Common myeloid progenitor, CD34-positive (primary cell): ENCODE measurements at regions not wholly inside any gene's neighbourhood (a gene's known extent, or its start where the extent isn't known, plus 50 kb on each side); places are given as distances from the start of the nearest gene placed in this dataset.
"Not testable (repeated sequence)": the region's sequence is repeated elsewhere in the genome, so short reads cannot be mapped to it uniquely, and the experiment has no call there.

Experiments used
- CTCF ChIA-PET: fragments of 350-600 bp; sonication (Branson Sonifier 250); formaldehyde crosslinking; loops from one replicate; lab custom pipeline; 2021; ENCODE audit warnings: antibody characterized with exemption; lab: Charles Lee
- POLR2A ChIA-PET: fragments of 350-600 bp; sonication (Branson Sonifier 250); formaldehyde crosslinking; loops from one replicate; lab custom pipeline; 2021; ENCODE audit warnings: antibody characterized with exemption; lab: Charles Lee
- DNase-seq, 3 donors: peaks; one replicate each; pipeline versions ENCODE4 v3.0.0 to v3.0.0-alpha.2; 2013
- H3K27ac ChIP-seq, 2 experiments: 1 replicate in 1 of 2; 2 replicates in 1 of 2; pipeline ENCODE4 v1.7.0; 2013; ENCODE audit warnings: inconsistent platforms in 2 of 2, low read length in 2 of 2, mild to moderate bottlenecking in 2 of 2, low read depth in 1 of 2, moderate library complexity in 1 of 2; ENCODE audit not compliant: severe bottlenecking in 2 of 2, insufficient read depth in 1 of 2, poor library complexity in 1 of 2
- H3K27me3 ChIP-seq, 5 experiments: replicated peaks in 2 of 5; 1 replicate in 3 of 5; 2 replicates in 2 of 5; pipeline versions ENCODE4 v1.6.1 to v1.7.0; 2013; ENCODE audit warnings: low read length in 4 of 5, mild to moderate bottlenecking in 2 of 5, moderate library complexity in 2 of 5, inconsistent platforms in 1 of 5; ENCODE audit not compliant: insufficient read depth in 5 of 5, control insufficient read depth in 4 of 5
- H3K36me3 ChIP-seq, 4 experiments: 1 replicate in 2 of 4; 2 replicates in 2 of 4; pipeline versions ENCODE4 v1.6.1 to v1.7.0; 2013; ENCODE audit warnings: low read length in 3 of 4, control low read depth in 1 of 4, mild to moderate bottlenecking in 1 of 4; ENCODE audit not compliant: control insufficient read depth in 4 of 4, insufficient read depth in 4 of 4
- H3K4me1 ChIP-seq, 4 experiments: 1 replicate in 3 of 4; 2 replicates in 1 of 4; pipeline versions ENCODE4 v1.6.1 to v1.7.1; 2013; ENCODE audit warnings: low read length in 3 of 4, mild to moderate bottlenecking in 3 of 4, control low read depth in 1 of 4, inconsistent platforms in 1 of 4, moderate library complexity in 1 of 4; ENCODE audit not compliant: control insufficient read depth in 4 of 4, insufficient read depth in 4 of 4; ENCODE audit errors: control extremely low read depth in 1 of 4
- H3K4me3 ChIP-seq, 7 experiments: 1 replicate in 4 of 7; 2 replicates in 3 of 7; pipeline versions ENCODE4 v1.5.1 to v1.7.0; 2013; ENCODE audit warnings: mild to moderate bottlenecking in 7 of 7, low read length in 6 of 7, moderate library complexity in 6 of 7, inconsistent platforms in 2 of 7, low read depth in 2 of 7, control low read depth in 1 of 7; ENCODE audit not compliant: insufficient read depth in 4 of 7, control insufficient read depth in 1 of 7; ENCODE audit errors: extremely low read depth in 1 of 7
- H3K9me3 ChIP-seq, 5 experiments: 1 replicate in 4 of 5; 2 replicates in 1 of 5; pipeline versions ENCODE4 v1.6.1 to v1.7.1; 2013; ENCODE audit warnings: low read length in 4 of 5, mild to moderate bottlenecking in 2 of 5, inconsistent platforms in 1 of 5, low read depth in 1 of 5, moderate library complexity in 1 of 5; ENCODE audit not compliant: control insufficient read depth in 4 of 5, insufficient read depth in 2 of 5; ENCODE audit errors: control extremely low read depth in 1 of 5
- WGBS: methylation state at CpG from one replicate; pipeline ENCODE4 v1.1.5; 2013; ENCODE audit not compliant: insufficient coverage; 5-methylcytosine and 5-hydroxymethylcytosine counted together

DNA sequence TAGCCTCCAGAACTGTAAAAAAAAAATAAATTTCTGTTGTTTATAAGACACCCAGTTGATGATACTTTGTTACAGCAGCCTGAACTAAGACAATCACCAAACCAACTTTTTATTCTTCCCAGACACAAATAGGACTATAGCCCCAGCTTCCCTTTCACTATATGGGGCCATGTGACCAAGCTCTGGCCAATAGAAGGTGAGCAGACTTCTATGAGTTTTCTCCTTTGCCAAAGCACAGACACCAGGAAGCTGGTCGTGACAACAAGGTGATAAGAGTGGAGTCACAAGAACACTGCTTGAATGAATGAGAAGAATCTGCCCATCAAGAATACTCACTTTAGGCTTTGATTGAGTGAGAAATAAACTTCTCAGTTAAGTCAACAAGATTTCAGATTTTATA lies 217.7 kb downstream of the DEPDC1B start:
- no peaks in the 10 kb centered on the region for H3K27me3 ChIP-seq
- no peak overlapping the region for H3K4me3 ChIP-seq
- DNase-seq, result no peak
- WGBS, result no CpG with 5 or more reads among the region's 1 CpG
- no peak overlapping the region for H3K27ac ChIP-seq
- no peaks in the 10 kb centered on the region for H3K36me3 ChIP-seq
- POLR2A ChIA-PET, result no interaction called here
- CTCF ChIA-PET, result no interaction called here
- no peaks in the 10 kb centered on the region for H3K4me1 ChIP-seq
- peaks cover 0 to 1% (median 0%) of the 10 kb centered on the region in 5 experiments for H3K9me3 ChIP-seq

DNA sequence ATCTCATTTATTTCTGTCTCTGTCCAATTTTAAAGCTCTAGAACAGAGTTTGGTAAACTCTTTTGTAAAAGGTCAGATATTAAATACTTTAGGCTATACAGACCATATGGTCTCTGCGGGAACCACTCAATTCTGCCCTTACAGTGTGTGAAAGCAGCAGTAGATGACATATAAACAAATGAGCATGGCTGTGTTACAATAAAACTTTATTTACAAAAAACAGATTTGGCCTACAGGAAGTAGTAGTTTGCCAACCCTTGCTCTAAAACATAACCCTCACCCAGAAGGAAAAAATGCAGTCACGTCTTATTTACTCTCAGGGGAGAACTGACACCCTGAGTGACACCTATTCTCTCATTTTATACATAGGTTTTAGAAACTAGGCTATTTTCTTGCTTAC lies 220.4 kb downstream of the DEPDC1B start:
- ChIA-PET CTCF (no interaction called here), POLR2A (no interaction called here)
- DNase-seq, result no peak
- Histone ChIP-seq H3K9me3 (peaks cover 0 to 1% (median 0%) of the 10 kb centered on the region in 5 experiments), H3K27me3 (no peaks in the 10 kb centered on the region), H3K27ac (no peak overlapping the region), H3K36me3 (no peaks in the 10 kb centered on the region), H3K4me3 (no peak overlapping the region), H3K4me1 (peaks cover 0 to 2% (median 0%) of the 10 kb centered on the region in 4 experiments)
- no CpG with 5 or more reads among the region's 2 CpGs for WGBS

DNA sequence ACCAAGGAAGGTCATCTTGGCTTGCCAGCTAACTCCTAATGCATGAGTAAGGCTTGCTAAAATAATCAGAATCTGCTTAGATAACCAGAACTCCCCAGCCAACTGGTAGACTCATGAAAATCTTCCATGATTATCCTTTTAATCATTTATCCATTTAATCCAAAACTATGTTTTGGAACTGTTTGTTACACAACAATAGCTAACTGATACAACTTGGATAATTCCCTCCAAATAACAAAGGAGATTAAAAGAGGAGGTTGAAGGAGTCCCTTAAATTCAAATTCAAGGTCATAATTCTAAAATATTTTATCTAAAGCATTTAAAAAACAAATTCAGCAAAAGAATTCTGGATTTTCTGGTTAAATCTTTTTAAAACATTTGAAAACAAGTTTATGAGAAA lies 222.1 kb downstream of the DEPDC1B start:
- POLR2A ChIA-PET, result no interaction called here
- CTCF ChIA-PET, result interaction anchor here (0.6 kb wide), 1 partner anchor 1164 kb away, joined by 3 read pairs; no protein-coding TSS in a partner anchor

DNA sequence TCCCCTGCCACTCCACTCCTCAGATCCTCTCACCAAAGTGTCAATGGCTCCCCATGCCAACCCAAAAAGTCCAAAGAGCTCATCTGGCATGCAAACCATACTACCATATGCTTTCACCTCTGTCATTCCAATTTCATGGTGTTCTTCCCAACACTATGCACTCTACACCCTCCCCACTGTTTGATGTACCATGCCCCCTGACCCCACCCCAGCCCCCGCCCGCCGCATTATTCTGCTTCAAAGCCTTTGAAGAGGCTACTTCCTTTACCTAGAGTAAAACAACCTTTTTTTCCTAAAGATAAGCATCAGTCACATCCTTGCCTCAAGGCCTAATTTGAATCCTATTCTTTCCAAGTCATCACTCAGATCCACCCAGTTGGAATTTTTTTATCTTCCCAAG lies 226.3 kb downstream of the DEPDC1B start:
- Histone ChIP-seq H3K27me3 (no peaks in the 10 kb centered on the region), H3K4me1 (peaks cover 0 to 2% (median 0%) of the 10 kb centered on the region in 4 experiments), H3K36me3 (no peaks in the 10 kb centered on the region), H3K4me3 (no peak overlapping the region), H3K9me3 (peaks cover 0 to 12% (median 4%) of the 10 kb centered on the region in 5 experiments), H3K27ac (no peak overlapping the region)
- ChIA-PET CTCF (no interaction called here), POLR2A (no interaction called here)
- 100% methylated on average over 3 of the region's 3 CpGs for WGBS
- no peak for DNase-seq

More for the DNA sequence above, 222.1 kb downstream of the DEPDC1B start:
- Histone ChIP-seq H3K4me3 (no peak overlapping the region), H3K27ac (no peak overlapping the region), H3K36me3 (no peaks in the 10 kb centered on the region), H3K9me3 (peaks cover 0 to 1% (median 0%) of the 10 kb centered on the region in 5 experiments), H3K27me3 (no peaks in the 10 kb centered on the region), H3K4me1 (peaks cover 0 to 2% (median 0%) of the 10 kb centered on the region in 4 experiments)
- DNase-seq, result no peak

DNA sequence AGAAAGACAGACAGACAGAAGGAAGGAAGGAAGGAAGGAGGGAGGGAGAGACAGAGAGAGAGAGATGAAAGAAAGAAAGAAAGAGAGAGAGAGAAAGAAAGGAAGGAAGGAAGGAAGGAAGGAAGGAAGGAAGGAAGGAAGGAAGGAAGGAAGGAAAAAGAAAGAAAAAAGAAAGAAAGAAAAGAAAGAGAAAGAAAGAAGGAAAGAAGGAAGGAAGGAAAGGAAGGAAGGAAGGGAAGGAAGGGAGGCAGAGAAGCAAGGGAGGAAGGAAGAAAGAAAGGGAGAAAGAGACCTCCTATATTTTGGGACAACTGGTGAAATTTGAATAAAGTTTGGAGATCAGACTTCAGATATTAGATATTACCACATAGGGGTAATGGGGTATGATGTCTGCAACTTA lies 226.9 kb downstream of the DEPDC1B start:
- H3K4me3 ChIP-seq, H3K27me3 ChIP-seq, POLR2A ChIA-PET, H3K4me1 ChIP-seq, DNase-seq, H3K36me3 ChIP-seq, H3K27ac ChIP-seq: not testable (repeated sequence)
- CTCF ChIA-PET, result interaction anchor here (0.7 kb wide), 1 partner anchor 471 kb away, joined by 3 read pairs; no protein-coding TSS in a partner anchor
- peaks cover 0 to 12% (median 4%) of the 10 kb centered on the region in 5 experiments for H3K9me3 ChIP-seq

DNA sequence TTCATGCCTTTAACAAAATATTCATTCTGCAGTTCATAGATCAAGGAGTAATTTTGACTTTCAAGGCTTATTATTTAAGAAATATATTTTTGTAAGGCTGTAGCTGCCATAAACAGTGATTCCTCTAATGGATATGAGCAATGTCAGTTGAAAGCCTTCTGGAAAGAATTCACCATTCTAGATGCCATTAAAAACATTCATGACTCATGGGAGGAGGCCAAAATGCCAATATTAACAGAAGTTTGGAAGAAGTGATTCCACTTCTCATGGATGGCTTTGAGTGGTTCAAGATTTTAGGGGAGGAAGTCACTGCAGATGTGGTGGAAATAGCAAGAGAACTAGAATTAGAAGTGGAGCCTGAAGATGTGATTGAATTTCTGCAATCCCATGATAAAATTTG lies 229.1 kb downstream of the DEPDC1B start:
- no peak for DNase-seq
- ChIA-PET CTCF (interaction anchor here (1.4 kb wide), 1 partner anchor 13 kb away, joined by 3 read pairs; no protein-coding TSS in a partner anchor), POLR2A (no interaction called here)
- H3K27me3 ChIP-seq, result no peaks in the 10 kb centered on the region
- no peak overlapping the region for H3K4me3 ChIP-seq
- H3K4me1 ChIP-seq, result peaks cover 0 to 2% (median 0%) of the 10 kb centered on the region in 4 experiments
- H3K9me3 ChIP-seq, result peaks cover 0 to 12% (median 3%) of the 10 kb centered on the region in 5 experiments
- no peak overlapping the region for H3K27ac ChIP-seq
- H3K36me3 ChIP-seq, result no peaks in the 10 kb centered on the region

DNA sequence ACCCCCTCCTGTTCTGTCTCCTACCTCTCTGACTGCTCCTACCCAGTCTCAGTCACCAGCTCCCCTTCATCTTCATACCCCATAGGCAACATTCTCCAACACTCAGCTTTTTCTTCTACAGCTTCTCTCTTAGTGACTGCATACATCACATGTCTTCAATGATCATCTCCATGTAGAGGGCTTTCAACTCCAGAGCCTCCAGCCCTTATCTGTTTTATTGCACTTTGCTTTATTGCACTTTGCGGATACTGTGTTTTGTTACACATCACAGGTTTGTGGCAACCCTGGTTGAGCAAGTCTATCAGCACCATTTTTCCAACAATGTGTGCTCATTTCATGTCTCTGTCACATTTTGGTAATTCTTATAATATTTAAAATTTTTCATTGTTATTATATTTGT lies 230.7 kb downstream of the DEPDC1B start:
- POLR2A ChIA-PET, result no interaction called here
- Histone ChIP-seq H3K27ac (no peak overlapping the region), H3K4me1 (no peaks in the 10 kb centered on the region), H3K4me3 (no peak overlapping the region), H3K36me3 (no peaks in the 10 kb centered on the region), H3K9me3 (peaks cover 0 to 12% (median 3%) of the 10 kb centered on the region in 5 experiments), H3K27me3 (no peaks in the 10 kb centered on the region)
- DNase-seq, result no peak
- CTCF ChIA-PET, result interaction anchor here (1.4 kb wide), 1 partner anchor 14 kb away, joined by 3 read pairs; no protein-coding TSS in a partner anchor
- WGBS, result no CpG with 5 or more reads among the region's 1 CpG
